ENCODE measurements at regions not wholly inside any gene's neighbourhood (a gene's known extent, or its start where the extent isn't known, plus 50 kb on each side); places are given as distances from the start of the nearest gene placed in this dataset.

GRCh38 chrX:77162777-77163176 is 284.4 kb upstream of the FGF16 start:
- TF ChIP-seq ZXDB (tag by site-specific recombination; IDR thresholded peaks at IDR 0.05) (no peak), ZNF202 (tag by site-specific recombination; IDR thresholded peaks at IDR 0.05; ENCODE audit: borderline replicate concordance) (no peak), ZNF335 (tag by site-specific recombination; conservative IDR thresholded peaks at IDR 0.05) (no peak), ZNF660 (tag by site-specific recombination; IDR thresholded peaks at IDR 0.05) (no peak), CTCF (tag by site-specific recombination; IDR thresholded peaks at IDR 0.05) (no peak), MEIS1 (CRISPR knock-in tag; IDR thresholded peaks at IDR 0.05; ENCODE audit: borderline replicate concordance) (no peak), PRDM10 (tag by site-specific recombination; IDR thresholded peaks at IDR 0.05) (no peak), ZSCAN5A (tag by site-specific recombination; IDR thresholded peaks at IDR 0.05) (no peak)
